ENCODE measurements at regions not wholly inside any gene's neighbourhood (a gene's known extent, or its start where the extent isn't known, plus 50 kb on each side); places are given as distances from the start of the nearest gene placed in this dataset.

GRCh38 chr20:6715401-6715941 lies 52.0 kb upstream of the BMP2 start:
- no peak overlapping the region for H3K4me2 ChIP-seq (ENCODE audit: low read length)
- H3K79me2 ChIP-seq (ENCODE audit: control insufficient read depth, low read length): no peaks in the 10 kb centered on the region
- H3K9me2 ChIP-seq (replicated peaks; ENCODE audit: control insufficient read depth, low read length): no peaks in the 10 kb centered on the region
- no peaks in the 10 kb centered on the region for H4K20me1 ChIP-seq (ENCODE audit: control insufficient read depth, insufficient read depth, low read depth, low read length)
- H3K4me1 ChIP-seq (ENCODE audit: control insufficient read depth, low read length): no peaks in the 10 kb centered on the region
- no peaks in the 10 kb centered on the region for H3K9me3 ChIP-seq (ENCODE audit: control insufficient read depth, insufficient read depth, low read length)
- no peaks in the 10 kb centered on the region for H3F3A ChIP-seq (ENCODE audit: control insufficient read depth, insufficient read depth)
- no peak overlapping the region for H3K4me3 ChIP-seq (ENCODE audit: low read length)
- no peak for TF ChIP-seq EZH2phosphoT487 (IDR thresholded peaks at IDR 0.05; ENCODE audit: borderline replicate concordance, low read length)
- no peak for TF ChIP-seq CTCF (IDR thresholded peaks at IDR 0.05; ENCODE audit: low read depth, low read length, poor library complexity, severe bottlenecking)
- H3K27ac ChIP-seq (ENCODE audit: low read depth, low read length): no peak overlapping the region
- H3K27me3 ChIP-seq (ENCODE audit: control insufficient read depth, low read length): no peaks in the 10 kb centered on the region
- H3K36me3 ChIP-seq (ENCODE audit: control insufficient read depth, low read length): no peaks in the 10 kb centered on the region

GRCh38 chr20:6714279-6714711 lies 53.2 kb upstream of the BMP2 start:
- no peaks in the 10 kb centered on the region for H3K4me1 ChIP-seq (ENCODE audit: control insufficient read depth, low read length)
- no peak overlapping the region for H3K27ac ChIP-seq (ENCODE audit: low read depth, low read length)
- no peaks in the 10 kb centered on the region for H3K27me3 ChIP-seq (ENCODE audit: control insufficient read depth, low read length)
- no peaks in the 10 kb centered on the region for H3K79me2 ChIP-seq (ENCODE audit: control insufficient read depth, low read length)
- TF ChIP-seq CTCF (IDR thresholded peaks at IDR 0.05; ENCODE audit: low read depth, low read length, poor library complexity, severe bottlenecking) (no peak), EZH2phosphoT487 (IDR thresholded peaks at IDR 0.05; ENCODE audit: borderline replicate concordance, low read length) (no peak)
- H3K9me3 ChIP-seq (ENCODE audit: control insufficient read depth, insufficient read depth, low read length): no peaks in the 10 kb centered on the region
- no peak overlapping the region for H3K4me3 ChIP-seq (ENCODE audit: low read length)
- H3K9me2 ChIP-seq (replicated peaks; ENCODE audit: control insufficient read depth, low read length): no peaks in the 10 kb centered on the region
- H4K20me1 ChIP-seq (ENCODE audit: control insufficient read depth, insufficient read depth, low read depth, low read length): no peaks in the 10 kb centered on the region
- no peaks in the 10 kb centered on the region for H3F3A ChIP-seq (ENCODE audit: control insufficient read depth, insufficient read depth)
- H3K4me2 ChIP-seq (ENCODE audit: low read length): no peak overlapping the region
- H3K36me3 ChIP-seq (ENCODE audit: control insufficient read depth, low read length): no peaks in the 10 kb centered on the region

GRCh38 chr20:6711951-6712649 lies 55.4 kb upstream of the BMP2 start:
- Histone ChIP-seq H3K9me3 (ENCODE audit: control insufficient read depth, insufficient read depth, low read length) (no peaks in the 10 kb centered on the region), H3F3A (ENCODE audit: control insufficient read depth, insufficient read depth) (no peaks in the 10 kb centered on the region), H3K27ac (ENCODE audit: low read depth, low read length) (no peak overlapping the region), H3K9me2 (replicated peaks; ENCODE audit: control insufficient read depth, low read length) (no peaks in the 10 kb centered on the region), H3K4me1 (ENCODE audit: control insufficient read depth, low read length) (no peaks in the 10 kb centered on the region), H3K79me2 (ENCODE audit: control insufficient read depth, low read length) (no peaks in the 10 kb centered on the region), H4K20me1 (ENCODE audit: control insufficient read depth, insufficient read depth, low read depth, low read length) (no peaks in the 10 kb centered on the region), H3K27me3 (ENCODE audit: control insufficient read depth, low read length) (no peaks in the 10 kb centered on the region), H3K4me2 (ENCODE audit: low read length) (no peak overlapping the region), H3K36me3 (ENCODE audit: control insufficient read depth, low read length) (no peaks in the 10 kb centered on the region), H3K4me3 (ENCODE audit: low read length) (no peak overlapping the region)
- TF ChIP-seq EZH2phosphoT487 (IDR thresholded peaks at IDR 0.05; ENCODE audit: borderline replicate concordance, low read length) (no peak), CTCF (IDR thresholded peaks at IDR 0.05; ENCODE audit: low read depth, low read length, poor library complexity, severe bottlenecking) (no peak)
